ENCODE measurements at regions not wholly inside any gene's neighbourhood (a gene's known extent, or its start where the extent isn't known, plus 50 kb on each side); places are given as distances from the start of the nearest gene placed in this dataset.

GRCh38 chr13:108428691-108429090 is 159.2 kb downstream of the TNFSF13B start:
- no TSS peak for BruUV-seq (replicated peaks)
- Histone ChIP-seq H3K36me3 (ENCODE audit: control insufficient read depth in 1 of 2, insufficient read depth in 2 of 2, low read length in 2 of 2) (no peaks in the 10 kb centered on the region), H3K27me3 (ENCODE audit: insufficient read depth, low read length) (peaks cover 17% of the 10 kb centered on the region; the same call in 1 of the 2 replicates), H3K9me2 (ENCODE audit: insufficient read depth) (no peaks in the 10 kb centered on the region), H3K9ac (ENCODE audit: low read length) (no peak overlapping the region), H3K4me2 (ENCODE audit: low read length) (no peak overlapping the region), H3K79me2 (ENCODE audit: insufficient read depth, low read length) (no peaks in the 10 kb centered on the region), H2AFZ (ENCODE audit: low read depth, low read length, poor library complexity, severe bottlenecking) (no peak overlapping the region), H3K4me3 (replicated peaks in 1 of 2; ENCODE audit: low read depth in 1 of 2, low read length in 2 of 2) (no peak overlapping the region), H3K27ac (ENCODE audit: low read depth, low read length) (no peak overlapping the region), H4K20me1 (ENCODE audit: insufficient read depth) (no peaks in the 10 kb centered on the region), H3K4me1 (ENCODE audit: control insufficient read depth in 1 of 2, insufficient read depth in 2 of 2, low read length in 2 of 2) (no peaks in the 10 kb centered on the region), H3K9me3 (ENCODE audit: control insufficient read depth in 1 of 2, insufficient read depth in 1 of 2, low read depth in 1 of 2, low read length in 2 of 2) (no peaks in the 10 kb centered on the region)
- ATAC-seq = no peak
- RAD21 ChIA-PET (ENCODE audit: low non-redundant PET in 1 of 2, low total read pairs in 2 of 2, uncharacterized antibody in 2 of 2, unreplicated experiment in 2 of 2) = no interaction called here
- TF ChIP-seq, protein P1, sequence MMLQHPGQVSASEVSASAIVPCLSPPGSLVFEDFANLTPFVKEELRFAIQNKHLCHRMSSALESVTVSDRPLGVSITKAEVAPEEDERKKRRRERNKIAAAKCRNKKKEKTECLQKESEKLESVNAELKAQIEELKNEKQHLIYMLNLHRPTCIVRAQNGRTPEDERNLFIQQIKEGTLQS (IDR thresholded peaks at IDR 0.05) = no peak
- no peak for TF ChIP-seq JUND (IDR thresholded peaks at IDR 0.05)
- intact Hi-C loops (cut with micrococcal nuclease) = no loop called here
- POLR2A ChIA-PET = no interaction called here
- CTCF ChIA-PET = no interaction called here
- no peak for DNase-seq (ENCODE audit: low read depth, low spot score)

DNA sequence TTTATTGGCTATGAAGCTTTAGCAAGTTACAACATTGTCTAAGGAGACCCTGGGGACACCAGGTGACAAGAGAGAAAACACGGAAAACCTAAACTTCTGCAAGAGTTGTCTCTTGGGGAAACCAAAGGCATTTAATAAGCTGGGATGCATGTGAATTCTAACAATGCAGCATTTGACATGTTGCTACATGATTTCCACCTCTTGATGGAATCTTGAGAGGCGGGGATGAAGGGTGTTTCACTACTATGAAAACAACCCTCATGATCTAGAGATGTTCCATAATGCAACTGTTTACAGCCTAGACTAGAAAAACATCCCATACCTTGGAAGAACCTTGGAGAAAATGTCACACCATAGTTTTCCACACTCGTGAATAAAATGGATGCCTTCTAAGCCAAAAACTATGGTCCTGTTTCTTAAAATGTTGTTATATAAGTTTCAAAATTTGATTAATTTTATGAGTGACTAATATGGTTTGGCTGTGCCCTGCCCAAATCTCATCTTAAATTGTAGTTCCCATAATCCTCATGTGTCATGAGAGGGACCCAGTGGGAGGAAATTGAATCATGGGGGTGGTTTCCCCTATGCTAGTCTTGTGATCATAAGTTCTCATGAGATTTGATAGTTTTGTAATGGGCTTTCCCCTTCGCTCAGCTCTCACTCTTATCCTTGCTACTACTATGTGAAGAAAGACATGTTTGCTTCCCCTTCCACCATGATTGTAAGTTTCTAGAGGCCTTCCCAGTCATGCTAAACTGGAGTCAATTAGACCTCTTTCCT is 164.6 kb downstream of the TNFSF13B start:
- DNase-seq (ENCODE audit: low read depth, low spot score) (no peak), ATAC-seq (no peak)
- Histone ChIP-seq H3K27me3 (ENCODE audit: insufficient read depth, low read length) (peaks cover 6% of the 10 kb centered on the region; the same call in 1 of the 2 replicates), H3K4me1 (ENCODE audit: control insufficient read depth in 1 of 2, insufficient read depth in 2 of 2, low read length in 2 of 2) (no peaks in the 10 kb centered on the region), H3K36me3 (ENCODE audit: control insufficient read depth in 1 of 2, insufficient read depth in 2 of 2, low read length in 2 of 2) (no peaks in the 10 kb centered on the region), H3K9me2 (ENCODE audit: insufficient read depth) (no peaks in the 10 kb centered on the region), H3K27ac (ENCODE audit: low read depth, low read length) (no peak overlapping the region), H4K20me1 (ENCODE audit: insufficient read depth) (no peaks in the 10 kb centered on the region), H3K9ac (ENCODE audit: low read length) (no peak overlapping the region), H3K4me3 (replicated peaks in 1 of 2; ENCODE audit: low read depth in 1 of 2, low read length in 2 of 2) (no peak overlapping the region), H2AFZ (ENCODE audit: low read depth, low read length, poor library complexity, severe bottlenecking) (no peak overlapping the region), H3K4me2 (ENCODE audit: low read length) (no peak overlapping the region), H3K9me3 (ENCODE audit: control insufficient read depth in 1 of 2, insufficient read depth in 1 of 2, low read depth in 1 of 2, low read length in 2 of 2) (no peaks in the 10 kb centered on the region), H3K79me2 (ENCODE audit: insufficient read depth, low read length) (no peaks in the 10 kb centered on the region)
- ChIA-PET RAD21 (ENCODE audit: low non-redundant PET in 1 of 2, low total read pairs in 2 of 2, uncharacterized antibody in 2 of 2, unreplicated experiment in 2 of 2) (no interaction called here), POLR2A (no interaction called here), CTCF (no interaction called here)
- BruUV-seq (replicated peaks) = no TSS peak
- intact Hi-C loops (cut with micrococcal nuclease) = no loop called here
- TF ChIP-seq YY1 (IDR thresholded peaks at IDR 0.05; ENCODE audit: extremely low read depth, insufficient replicate concordance, low read depth, low read length) = no peak
- TF ChIP-seq ELF1 (IDR thresholded peaks at IDR 0.05; ENCODE audit: borderline replicate concordance, low read depth) = no peak

Data from HCT116 (cell line).